Stomach (tissue), 8 donors: ENCODE measurements at regions not wholly inside any gene's neighbourhood (a gene's known extent, or its start where the extent isn't known, plus 50 kb on each side); places are given as distances from the start of the nearest gene placed in this dataset.

ENCODE experiments used
- DNase-seq, 2 donors: peaks; one replicate each; pipeline versions ENCODE4 v3.0.0 to v3.0.0-alpha.2; 2013 to 2019
- H3K27ac ChIP-seq, 5 donors: fragments of 200-600 bp in 4 of 5; sonication (generic) in 4 of 5; one replicate each; pipeline ENCODE4 v1.5.1; 2013 to 2019; ENCODE audit warnings: mild to moderate bottlenecking in 1 of 5, moderate library complexity in 1 of 5
- H3K27me3 ChIP-seq, 3 donors: fragments of 200-600 bp; sonication (generic); one replicate each; pipeline ENCODE4 v1.5.1; 2017 to 2019; ENCODE audit warnings: mixed run types in 1 of 3
- H3K36me3 ChIP-seq, 4 donors: fragments of 200-600 bp; sonication (generic); 1 replicate in 3 of 4; 2 replicates in 1 of 4; pipeline ENCODE4 v1.5.1; 2016 to 2019
- H3K4me1 ChIP-seq, 4 donors: fragments of 200-600 bp; sonication (generic); one replicate each; pipeline ENCODE4 v1.5.1; 2016 to 2019
- H3K4me3 ChIP-seq, 4 donors: fragments of 200-600 bp; sonication (generic) in 3 of 4; one replicate each; pipeline ENCODE4 v1.5.1; 2016 to 2019; ENCODE audit warnings: mild to moderate bottlenecking in 1 of 4
- H3K9me3 ChIP-seq, 4 donors: fragments of 200-600 bp; sonication (generic); one replicate each; pipeline ENCODE4 v1.5.1; 2016 to 2019
- CTCF ChIP-seq, 7 experiments: fragments of 450-650 bp in 4 of 7; fragments of 200-600 bp in 3 of 7; sonication (generic) in 3 of 7; IDR thresholded peaks; one replicate each; pipeline ENCODE4 v1.5.1; 2016 to 2019; ENCODE audit warnings: antibody characterized with exemption in 7 of 7, control low read depth in 2 of 7, mild to moderate bottlenecking in 1 of 7
- EP300 ChIP-seq: sonication (generic); formaldehyde crosslinking; IDR thresholded peaks from one replicate; pipeline ENCODE4 v1.6.1; 2017; ENCODE audit warnings: antibody characterized with exemption
- POLR2A ChIP-seq, 4 donors: fragments of 450-650 bp; IDR thresholded peaks; one replicate each; pipeline ENCODE4 v1.6.1; 2016; ENCODE audit warnings: antibody characterized with exemption in 4 of 4, control low read depth in 2 of 4, mild to moderate bottlenecking in 1 of 4, moderate library complexity in 1 of 4
- POLR2AphosphoS5 ChIP-seq, 3 donors: sonication (generic); formaldehyde crosslinking; IDR thresholded peaks; one replicate each; pipeline ENCODE4 v1.6.1; 2016; ENCODE audit warnings: antibody characterized with exemption in 3 of 3
- WGBS, 5 donors: extraction: QIAGEN DNeasy Blood & Tissue Kit in 3 of 5; methylation state at CpG; one replicate each; pipeline versions ENCODE4 v1.1.5 to v1.1.7; 2013 to 2018; 5-methylcytosine and 5-hydroxymethylcytosine counted together
- intact Hi-C: fragments of 100-400 bp; cut with DNase I; formaldehyde crosslinking; loops from one replicate; pipeline ENCODE4 v1.15.1; 2023; ENCODE audit warnings: low total_unique reads
- donor health status: healthy with polysubstance abuse.
- donor health status: Bipolar disorder and iron deficiency.
- donor health status: healthy.

GRCh38 chr10:88182601-88182930, 319.1 kb downstream of the PTEN start:
- Histone ChIP-seq H3K36me3 (no peaks in the 10 kb centered on the region), H3K27me3 (no peaks in the 10 kb centered on the region), H3K4me1 (no peaks in the 10 kb centered on the region), H3K9me3 (no peaks in the 10 kb centered on the region), H3K27ac (no peak overlapping the region), H3K4me3 (no peak overlapping the region)
- intact Hi-C loops = no loop called here
- DNase-seq = no peak
- TF ChIP-seq CTCF (IDR thresholded peaks at IDR 0.05) (no peak), POLR2AphosphoS5 (IDR thresholded peaks at IDR 0.05) (no peak), POLR2A (IDR thresholded peaks at IDR 0.05) (no peak), EP300 (no peak)

GRCh38 chr10:88184543-88185297, 321.3 kb downstream of the PTEN start:
- 56 to 75% (median 68%) methylated on average over 3 of the region's 3 CpGs for WGBS, 5 donors
- Histone ChIP-seq H3K27ac (no peak overlapping the region), H3K4me1 (no peaks in the 10 kb centered on the region), H3K9me3 (no peaks in the 10 kb centered on the region), H3K27me3 (no peaks in the 10 kb centered on the region), H3K36me3 (no peaks in the 10 kb centered on the region), H3K4me3 (no peak overlapping the region)
- no peak for TF ChIP-seq POLR2AphosphoS5 (IDR thresholded peaks at IDR 0.05)
- no peak for TF ChIP-seq CTCF (IDR thresholded peaks at IDR 0.05)
- DNase-seq = no peak
- intact Hi-C loops = no loop called here

- H3K9me3 ChIP-seq = no peaks in the 10 kb centered on the region
- H3K4me1 ChIP-seq = no peaks in the 10 kb centered on the region
- H3K4me3 ChIP-seq = no peak overlapping the region
- intact Hi-C loops = no loop called here
- no peaks in the 10 kb centered on the region for H3K27me3 ChIP-seq
- TF ChIP-seq CTCF (IDR thresholded peaks at IDR 0.05) (no peak), EP300 (no peak), POLR2A (IDR thresholded peaks at IDR 0.05) (no peak), POLR2AphosphoS5 (IDR thresholded peaks at IDR 0.05) (no peak)
- no peak for DNase-seq
- WGBS, 5 donors = 42 to 65% (median 54%) methylated on average over 2 of the region's 2 CpGs
- no peaks in the 10 kb centered on the region for H3K36me3 ChIP-seq
- H3K27ac ChIP-seq = no peak overlapping the region
Observed at GRCh38 chr10:88185830-88186229, 322.4 kb downstream of the PTEN start.

- H3K4me3 ChIP-seq = no peak overlapping the region
- no peak overlapping the region for H3K27ac ChIP-seq
- no peaks in the 10 kb centered on the region for H3K36me3 ChIP-seq
- DNase-seq = peak in 1 of 2 donors; percentile 28
- H3K4me1 ChIP-seq = no peaks in the 10 kb centered on the region
- no peaks in the 10 kb centered on the region for H3K9me3 ChIP-seq
- no peak for TF ChIP-seq EP300
- no peak for TF ChIP-seq POLR2A (IDR thresholded peaks at IDR 0.05)
- no peak for TF ChIP-seq POLR2AphosphoS5 (IDR thresholded peaks at IDR 0.05)
- TF ChIP-seq CTCF (IDR thresholded peaks at IDR 0.05) = no peak
- H3K27me3 ChIP-seq = no peaks in the 10 kb centered on the region
- intact Hi-C loops = no loop called here
- 82 to 93% (median 87%) methylated on average over 2 of the region's 2 CpGs for WGBS, 5 donors
Observed at GRCh38 chr10:88186335-88186734, 322.9 kb downstream of the PTEN start.
